ENCODE measurements at regions not wholly inside any gene's neighbourhood (a gene's known extent, or its start where the extent isn't known, plus 50 kb on each side); places are given as distances from the start of the nearest gene placed in this dataset.
"Not testable (repeated sequence)": the region's sequence is repeated elsewhere in the genome, so short reads cannot be mapped to it uniquely, and the experiment has no call there.

GRCh38 chr12:14239350-14239934, 126.0 kb upstream of the ATF7IP start:
- Mint-ChIP-seq H3K36me3 (ENCODE audit: low read depth) (peaks cover 28% of the 10 kb centered on the region), H3K27me3 (no peaks in the 10 kb centered on the region), H3K9me3 (peaks cover 6% of the 10 kb centered on the region), H3K4me3 (peak overlapping the region; percentile 88), H3K4me1 (ENCODE audit: low read depth) (peaks cover 20% of the 10 kb centered on the region), H3K27ac (peak overlapping the region; percentile 87)
- peaks cover 19% of the 10 kb centered on the region for H3K4me1 ChIP-seq (ENCODE audit: insufficient read depth, low read length)
- DNase-seq (peak in 5 of 14 experiments; percentile 8 to 66 (median 54)), ATAC-seq (ENCODE audit: poor library complexity) (peak; percentile 62)
- CTCF ChIA-PET: interaction anchor here (0.6 to 2.5 kb wide), 6 partner anchors 126 to 388 kb away, joined by 3 to 11 read pairs (median 4); partner anchors contain the start of gene ATF7IP
- H3K27me3 ChIP-seq (ENCODE audit: control insufficient read depth in 1 of 2, insufficient read depth in 2 of 2, low read length in 2 of 2): no peaks in the 10 kb centered on the region
- no peak for TF ChIP-seq CTCF (IDR thresholded peaks at IDR 0.05)
- intact Hi-C loops (cut with DNase I, micrococcal nuclease): loop anchor here (2.0 to 10.0 kb wide), 6 partner anchors 127 to 985 kb away; partner anchors contain the start of gene RERG (in 1 of the 2)
- no peaks in the 10 kb centered on the region for H3K36me3 ChIP-seq (ENCODE audit: insufficient read depth, low read length)
- H3K4me3 ChIP-seq (ENCODE audit: low read length): peak overlapping the region; percentile 49
- peak overlapping the region in 1 of 2 donors; percentile 18 for H3K27ac ChIP-seq (ENCODE audit: low read depth in 1 of 2, low read length in 2 of 2)
- peaks cover 15 to 21% of the 10 kb centered on the region in 2 experiments for H3K9me3 ChIP-seq (ENCODE audit: control insufficient read depth in 1 of 2, insufficient read depth in 1 of 2, low read length in 2 of 2)
- POLR2A ChIA-PET: interaction anchor here (0.6 to 5.0 kb wide), 10 partner anchors 16 to 532 kb away, joined by 3 to 59 read pairs (median 6); partner anchors contain the start of gene ATF7IP

GRCh38 chr12:14239935-14240872, 125.3 kb upstream of the ATF7IP start:
- Mint-ChIP-seq H3K36me3 (ENCODE audit: low read depth) (peaks cover 28% of the 10 kb centered on the region), H3K27ac (peak overlapping the region; percentile 87), H3K27me3 (no peaks in the 10 kb centered on the region), H3K4me3 (peak overlapping the region; percentile 88), H3K4me1 (ENCODE audit: low read depth) (peaks cover 20% of the 10 kb centered on the region), H3K9me3 (peaks cover 6% of the 10 kb centered on the region)
- no peak for TF ChIP-seq CTCF (IDR thresholded peaks at IDR 0.05)
- H3K4me1 ChIP-seq (ENCODE audit: insufficient read depth, low read length): peaks cover 19% of the 10 kb centered on the region
- peak overlapping the region in 1 of 2 donors; percentile 18 for H3K27ac ChIP-seq (ENCODE audit: low read depth in 1 of 2, low read length in 2 of 2)
- ChIA-PET CTCF (interaction anchor here (0.6 to 2.5 kb wide), 6 partner anchors 126 to 387 kb away, joined by 3 to 11 read pairs (median 4); partner anchors contain the start of gene ATF7IP), POLR2A (interaction anchor here (0.6 to 5.0 kb wide), 9 partner anchors 16 to 531 kb away, joined by 3 to 59 read pairs (median 6); partner anchors contain the start of gene ATF7IP)
- peaks cover 15 to 21% of the 10 kb centered on the region in 2 experiments for H3K9me3 ChIP-seq (ENCODE audit: control insufficient read depth in 1 of 2, insufficient read depth in 1 of 2, low read length in 2 of 2)
- no peaks in the 10 kb centered on the region for H3K27me3 ChIP-seq (ENCODE audit: control insufficient read depth in 1 of 2, insufficient read depth in 2 of 2, low read length in 2 of 2)
- intact Hi-C loops (cut with DNase I, micrococcal nuclease): loop anchor here (2.0 to 10.0 kb wide), 6 partner anchors 127 to 985 kb away; partner anchors contain the start of gene RERG (in 1 of the 2)
- H3K4me3 ChIP-seq (ENCODE audit: low read length): peak overlapping the region; percentile 49
- DNase-seq: peak in 6 of 14 experiments; percentile 3 to 53 (median 38)
- H3K36me3 ChIP-seq (ENCODE audit: insufficient read depth, low read length): no peaks in the 10 kb centered on the region
- ATAC-seq (ENCODE audit: poor library complexity): peak; percentile 47

- ChIA-PET CTCF (interaction anchor here (1.2 kb wide), 1 partner anchor 125 kb away, joined by 3 read pairs; the partner anchor contains the start of gene ATF7IP), POLR2A (interaction anchor here (1.2 to 5.0 kb wide), 3 partner anchors 14 to 176 kb away, joined by 3 to 59 read pairs (median 8); partner anchors contain the start of gene ATF7IP)
- ATAC-seq (ENCODE audit: poor library complexity) (no peak), DNase-seq (no peak)
- no peak for TF ChIP-seq CTCF (IDR thresholded peaks at IDR 0.05)
- Histone ChIP-seq H3K9me3 (ENCODE audit: control insufficient read depth in 1 of 2, insufficient read depth in 1 of 2, low read length in 2 of 2) (peaks cover 15 to 24% of the 10 kb centered on the region in 2 experiments), H3K4me1 (ENCODE audit: insufficient read depth, low read length) (peaks cover 19% of the 10 kb centered on the region), H3K27ac (ENCODE audit: low read depth in 1 of 2, low read length in 2 of 2) (no peak overlapping the region), H3K27me3 (ENCODE audit: control insufficient read depth in 1 of 2, insufficient read depth in 2 of 2, low read length in 2 of 2) (no peaks in the 10 kb centered on the region), H3K4me3 (ENCODE audit: low read length) (no peak overlapping the region), H3K36me3 (ENCODE audit: insufficient read depth, low read length) (no peaks in the 10 kb centered on the region)
- H3K27ac Mint-ChIP-seq: peak overlapping the region; percentile 87
- peaks cover 20% of the 10 kb centered on the region for H3K4me1 Mint-ChIP-seq (ENCODE audit: low read depth)
- peak overlapping the region; percentile 88 for H3K4me3 Mint-ChIP-seq
- intact Hi-C loops (cut with DNase I, micrococcal nuclease): no loop called here
- peaks cover 6% of the 10 kb centered on the region for H3K9me3 Mint-ChIP-seq
- peaks cover 28% of the 10 kb centered on the region for H3K36me3 Mint-ChIP-seq (ENCODE audit: low read depth)
- H3K27me3 Mint-ChIP-seq: no peaks in the 10 kb centered on the region
Observed at GRCh38 chr12:14240873-14241220, 124.6 kb upstream of the ATF7IP start.

GRCh38 chr12:14242825-14243224, 122.7 kb upstream of the ATF7IP start:
- Mint-ChIP-seq H3K36me3 (ENCODE audit: low read depth) (peaks cover 28% of the 10 kb centered on the region), H3K4me1 (ENCODE audit: low read depth) (peaks cover 20% of the 10 kb centered on the region)
- H3K4me1 ChIP-seq (ENCODE audit: insufficient read depth, low read length): peaks cover 19% of the 10 kb centered on the region
- ATAC-seq (ENCODE audit: poor library complexity); H3K27me3 ChIP-seq (ENCODE audit: control insufficient read depth in 1 of 2, insufficient read depth in 2 of 2, low read length in 2 of 2); H3K36me3 ChIP-seq (ENCODE audit: insufficient read depth, low read length); H3K27ac ChIP-seq (ENCODE audit: low read depth in 1 of 2, low read length in 2 of 2); DNase-seq; POLR2A ChIA-PET; H3K27me3 Mint-ChIP-seq; H3K4me3 Mint-ChIP-seq; H3K4me3 ChIP-seq (ENCODE audit: low read length); H3K27ac Mint-ChIP-seq; CTCF ChIA-PET; intact Hi-C loops (cut with DNase I, micrococcal nuclease); H3K9me3 Mint-ChIP-seq: not testable (repeated sequence)
- H3K9me3 ChIP-seq (ENCODE audit: control insufficient read depth in 1 of 2, insufficient read depth in 1 of 2, low read length in 2 of 2): peaks cover 15 to 26% of the 10 kb centered on the region in 2 experiments

All from CD4-positive, alpha-beta T cell (primary cell).